Mucosa of descending colon (tissue), 3 donors: ENCODE measurements at regions not wholly inside any gene's neighbourhood (a gene's known extent, or its start where the extent isn't known, plus 50 kb on each side); places are given as distances from the start of the nearest gene placed in this dataset.

Experiments
- ATAC-seq: fragments of 200-7000 bp; cut with Tn5 transposase; one replicate; pipeline ENCODE4 v1.9.1; 2020; ENCODE audit warnings: mild to moderate bottlenecking, moderate library complexity
- DNase-seq, 3 donors: peaks; one replicate each; pipeline ENCODE4 v3.0.0-alpha.2; 2020
- H3K36me3 ChIP-seq: fragments of 200-600 bp; one replicate; pipeline ENCODE4 v1.8.0; 2021; ENCODE audit warnings: low read depth, mild to moderate bottlenecking
- H3K4me1 ChIP-seq: fragments of 200-600 bp; one replicate; pipeline ENCODE4 v1.8.0; 2021; ENCODE audit warnings: low read depth, mild to moderate bottlenecking
- H3K4me3 ChIP-seq: fragments of 200-600 bp; one replicate; pipeline ENCODE4 v1.8.0; 2021; ENCODE audit warnings: mild to moderate bottlenecking
- H3K9me3 ChIP-seq: fragments of 200-600 bp; one replicate; pipeline ENCODE4 v1.8.0; 2021; ENCODE audit warnings: mild to moderate bottlenecking
- intact Hi-C, 2 donors: fragments of 100-400 bp; cut with DNase I in 1 of 2; cut with micrococcal nuclease in 1 of 2; formaldehyde crosslinking; loops; one replicate each; pipeline versions ENCODE4 v1.11.0 to v1.11.1; 2022; cut with DNase I, micrococcal nuclease
- TF ChIP-seq, protein P1 (sequence below): fragments of 200-600 bp; IDR thresholded peaks from one replicate; pipeline ENCODE4 v1.8.0; 2022; ENCODE audit warnings: antibody characterized with exemption, mild to moderate bottlenecking
- donor health status: DM: no; HTN: no; CAD: no; lungs with moderate emphysema.
- donor health status: DM: no; HTN: no; CAD: no.
- donor health status: DM: no; HTN: yes; CAD: no.

GRCh38 chr5:75002271-75002670 lies 50.1 kb downstream of the GCNT4 start:
- no peak overlapping the region for H3K4me3 ChIP-seq
- intact Hi-C loops: no loop called here
- ATAC-seq (no peak), DNase-seq (no peak)
- H3K36me3 ChIP-seq: no peaks in the 10 kb centered on the region
- H3K9me3 ChIP-seq: peaks cover 7% of the 10 kb centered on the region
- H3K4me1 ChIP-seq: no peaks in the 10 kb centered on the region
- TF ChIP-seq, protein P1, sequence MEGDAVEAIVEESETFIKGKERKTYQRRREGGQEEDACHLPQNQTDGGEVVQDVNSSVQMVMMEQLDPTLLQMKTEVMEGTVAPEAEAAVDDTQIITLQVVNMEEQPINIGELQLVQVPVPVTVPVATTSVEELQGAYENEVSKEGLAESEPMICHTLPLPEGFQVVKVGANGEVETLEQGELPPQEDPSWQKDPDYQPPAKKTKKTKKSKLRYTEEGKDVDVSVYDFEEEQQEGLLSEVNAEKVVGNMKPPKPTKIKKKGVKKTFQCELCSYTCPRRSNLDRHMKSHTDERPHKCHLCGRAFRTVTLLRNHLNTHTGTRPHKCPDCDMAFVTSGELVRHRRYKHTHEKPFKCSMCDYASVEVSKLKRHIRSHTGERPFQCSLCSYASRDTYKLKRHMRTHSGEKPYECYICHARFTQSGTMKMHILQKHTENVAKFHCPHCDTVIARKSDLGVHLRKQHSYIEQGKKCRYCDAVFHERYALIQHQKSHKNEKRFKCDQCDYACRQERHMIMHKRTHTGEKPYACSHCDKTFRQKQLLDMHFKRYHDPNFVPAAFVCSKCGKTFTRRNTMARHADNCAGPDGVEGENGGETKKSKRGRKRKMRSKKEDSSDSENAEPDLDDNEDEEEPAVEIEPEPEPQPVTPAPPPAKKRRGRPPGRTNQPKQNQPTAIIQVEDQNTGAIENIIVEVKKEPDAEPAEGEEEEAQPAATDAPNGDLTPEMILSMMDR: no peak

DNA sequence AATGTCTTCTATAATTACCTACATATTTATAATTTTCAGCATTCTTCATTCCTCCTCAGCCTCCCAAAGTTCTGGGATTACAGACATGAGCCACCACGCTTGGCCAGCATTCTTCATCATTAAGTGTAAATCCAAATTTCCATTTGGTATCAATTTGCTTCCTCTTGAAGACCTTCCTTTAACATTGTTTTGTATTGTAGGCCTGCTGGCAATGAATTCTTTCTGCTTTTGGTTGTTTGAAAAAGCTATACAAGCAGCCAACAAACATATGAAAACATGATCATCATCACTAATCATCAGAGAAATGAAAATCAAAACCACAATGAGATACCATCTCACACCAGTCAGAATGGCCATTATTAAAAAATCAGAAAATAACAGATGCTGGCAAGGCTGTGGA lies 56.4 kb downstream of the GCNT4 start:
- Histone ChIP-seq H3K4me3 (no peak overlapping the region), H3K4me1 (no peaks in the 10 kb centered on the region), H3K36me3 (no peaks in the 10 kb centered on the region), H3K9me3 (no peaks in the 10 kb centered on the region)
- intact Hi-C loops: no loop called here
- DNase-seq (no peak), ATAC-seq (no peak)
- TF ChIP-seq, protein P1: no peak

DNA sequence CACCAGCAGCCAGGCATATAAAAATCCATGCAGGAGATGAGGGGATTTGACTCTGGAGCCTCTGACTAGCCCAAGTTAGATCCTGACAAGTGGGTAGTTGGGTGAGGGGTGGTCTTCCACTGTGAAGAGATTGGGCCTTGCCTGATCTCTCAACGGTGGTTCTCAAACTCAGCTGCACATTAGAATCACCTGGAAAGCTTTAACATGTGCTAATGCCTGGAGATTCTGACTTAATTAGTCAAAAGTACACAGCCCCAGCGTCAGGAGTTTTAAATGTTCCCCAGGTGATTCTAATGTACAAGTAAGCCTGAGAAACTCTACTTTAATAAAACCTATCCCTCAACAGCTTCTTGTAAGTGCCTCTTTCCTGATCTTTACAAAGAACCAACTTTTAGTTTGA lies 57.5 kb downstream of the GCNT4 start:
- no peak for ATAC-seq
- Histone ChIP-seq H3K9me3 (no peaks in the 10 kb centered on the region), H3K4me1 (no peaks in the 10 kb centered on the region), H3K36me3 (no peaks in the 10 kb centered on the region), H3K4me3 (no peak overlapping the region)
- intact Hi-C loops: no loop called here
- DNase-seq: no peak
- TF ChIP-seq, protein P1: no peak

DNA sequence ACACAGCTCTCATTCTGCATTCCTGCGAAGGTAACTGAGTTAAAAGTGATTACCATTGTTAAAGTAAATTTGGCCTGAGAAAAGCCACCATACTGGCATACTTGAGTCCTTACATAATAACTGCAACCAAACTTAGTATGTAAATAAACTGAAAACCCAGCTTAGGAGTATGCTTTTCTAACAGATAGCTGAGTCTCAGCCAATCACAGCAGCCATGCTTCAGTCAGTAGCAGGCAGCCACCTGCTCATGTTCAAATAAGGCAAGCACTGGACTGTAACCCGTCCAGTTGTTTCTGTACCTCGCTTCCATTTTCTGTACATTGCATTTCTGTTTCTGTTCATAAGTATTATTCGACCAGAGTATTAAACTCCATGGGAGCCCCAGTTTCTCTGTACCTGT lies 58.6 kb downstream of the GCNT4 start:
- H3K9me3 ChIP-seq: no peaks in the 10 kb centered on the region
- intact Hi-C loops: no loop called here
- no peaks in the 10 kb centered on the region for H3K4me1 ChIP-seq
- no peak overlapping the region for H3K4me3 ChIP-seq
- DNase-seq: no peak
- ATAC-seq: no peak
- H3K36me3 ChIP-seq: no peaks in the 10 kb centered on the region
- TF ChIP-seq, protein P1: no peak

- Histone ChIP-seq H3K4me3 (no peak overlapping the region), H3K36me3 (no peaks in the 10 kb centered on the region), H3K9me3 (peaks cover 3% of the 10 kb centered on the region), H3K4me1 (no peaks in the 10 kb centered on the region)
- TF ChIP-seq, protein P1: no peak
- intact Hi-C loops: no loop called here
- ATAC-seq (peak; percentile 76), DNase-seq (no peak)
These were observed 59.6 kb downstream of the GCNT4 start for GRCh38 chr5:74992791-74993190.

DNA sequence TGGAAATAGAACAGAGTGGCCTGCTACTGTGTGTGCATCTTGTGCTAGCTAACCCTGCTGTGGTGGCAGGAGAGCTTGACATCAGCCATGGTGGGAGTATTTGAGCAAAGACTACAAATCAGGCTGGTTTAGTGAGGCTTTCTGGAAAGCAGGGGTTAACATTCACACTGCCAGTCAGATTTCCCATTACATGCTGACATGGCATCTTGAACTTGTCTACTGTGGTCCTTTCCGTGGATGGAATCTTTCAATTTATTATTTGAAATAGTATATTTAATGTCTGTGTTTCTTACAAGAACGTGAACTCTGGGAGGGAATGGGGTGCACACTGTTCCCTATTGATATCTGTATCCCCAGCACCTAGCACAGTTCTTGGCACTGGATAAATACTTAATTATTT lies 60.8 kb downstream of the GCNT4 start:
- Histone ChIP-seq H3K9me3 (peaks cover 3% of the 10 kb centered on the region), H3K36me3 (no peaks in the 10 kb centered on the region), H3K4me3 (no peak overlapping the region), H3K4me1 (no peaks in the 10 kb centered on the region)
- ATAC-seq (no peak), DNase-seq (no peak)
- TF ChIP-seq, protein P1: no peak
- intact Hi-C loops: no loop called here
